PC-9 (cell line): ENCODE measurements at regions not wholly inside any gene's neighbourhood (a gene's known extent, or its start where the extent isn't known, plus 50 kb on each side); places are given as distances from the start of the nearest gene placed in this dataset.

Source experiments
- EZH2 ChIP-seq: fragments of 200-600 bp; sonication (generic); IDR thresholded peaks from 2 replicates; pipeline ENCODE4 v1.8.0; 2017; ENCODE audit warnings: antibody characterized with exemption, low read depth
- TF ChIP-seq, protein P1 (sequence below): fragments of 200-600 bp; sonication (generic); conservative IDR thresholded peaks from 2 replicates; pipeline ENCODE4 v1.6.1; 2017; ENCODE audit warnings: mixed run types, antibody characterized with exemption, mild to moderate bottlenecking, moderate library complexity

DNA sequence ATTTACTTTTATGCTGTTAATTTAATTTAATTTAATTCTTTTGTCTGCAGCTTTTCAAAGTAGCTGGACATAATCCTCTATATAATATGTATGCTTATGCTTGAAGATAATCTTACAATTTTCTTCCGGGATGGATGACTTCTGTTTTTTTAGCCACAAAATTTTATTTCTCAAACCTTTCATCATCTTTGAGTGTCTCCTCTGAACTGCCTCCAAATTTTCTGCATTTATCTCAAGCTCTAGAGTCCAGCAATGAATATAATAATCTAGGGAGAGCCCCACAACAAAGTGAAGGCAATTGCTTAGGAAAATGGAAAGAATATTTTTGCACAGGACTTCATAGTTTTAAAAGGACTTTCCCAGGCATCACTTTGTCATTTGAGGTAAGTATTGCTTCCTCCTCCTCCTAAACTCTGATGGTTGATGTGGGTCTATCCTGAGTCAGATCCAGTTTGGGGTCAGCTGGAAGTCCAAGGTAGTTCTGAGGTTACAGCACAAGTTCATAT lies 53.7 kb upstream of the FAM3C start:
- TF ChIP-seq, protein P1, sequence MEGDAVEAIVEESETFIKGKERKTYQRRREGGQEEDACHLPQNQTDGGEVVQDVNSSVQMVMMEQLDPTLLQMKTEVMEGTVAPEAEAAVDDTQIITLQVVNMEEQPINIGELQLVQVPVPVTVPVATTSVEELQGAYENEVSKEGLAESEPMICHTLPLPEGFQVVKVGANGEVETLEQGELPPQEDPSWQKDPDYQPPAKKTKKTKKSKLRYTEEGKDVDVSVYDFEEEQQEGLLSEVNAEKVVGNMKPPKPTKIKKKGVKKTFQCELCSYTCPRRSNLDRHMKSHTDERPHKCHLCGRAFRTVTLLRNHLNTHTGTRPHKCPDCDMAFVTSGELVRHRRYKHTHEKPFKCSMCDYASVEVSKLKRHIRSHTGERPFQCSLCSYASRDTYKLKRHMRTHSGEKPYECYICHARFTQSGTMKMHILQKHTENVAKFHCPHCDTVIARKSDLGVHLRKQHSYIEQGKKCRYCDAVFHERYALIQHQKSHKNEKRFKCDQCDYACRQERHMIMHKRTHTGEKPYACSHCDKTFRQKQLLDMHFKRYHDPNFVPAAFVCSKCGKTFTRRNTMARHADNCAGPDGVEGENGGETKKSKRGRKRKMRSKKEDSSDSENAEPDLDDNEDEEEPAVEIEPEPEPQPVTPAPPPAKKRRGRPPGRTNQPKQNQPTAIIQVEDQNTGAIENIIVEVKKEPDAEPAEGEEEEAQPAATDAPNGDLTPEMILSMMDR = no peak
- no peak for TF ChIP-seq EZH2
